ENCODE measurements at regions not wholly inside any gene's neighbourhood (a gene's known extent, or its start where the extent isn't known, plus 50 kb on each side); places are given as distances from the start of the nearest gene placed in this dataset.

DNA sequence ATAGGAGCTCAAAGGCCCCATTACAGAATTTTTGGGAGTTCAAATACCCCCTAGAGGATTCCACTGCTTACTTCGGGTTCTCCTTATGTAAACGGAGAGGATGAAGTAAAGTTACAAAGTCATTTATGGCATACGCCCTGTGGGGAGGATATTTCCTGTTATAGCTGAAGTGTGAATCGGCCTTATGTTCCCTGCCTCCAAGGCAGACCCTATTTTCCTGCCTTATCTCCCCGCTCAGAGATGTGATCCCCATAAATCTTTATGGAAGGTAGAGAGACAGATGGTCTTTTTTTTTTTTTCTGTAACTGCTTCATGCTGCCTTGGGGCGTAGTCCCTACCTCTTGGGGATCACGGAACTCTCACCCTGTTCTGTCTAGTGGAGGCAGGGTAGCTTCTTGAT lies 56.0 kb upstream of the DHX15 start:
- TF ChIP-seq CTCF (IDR thresholded peaks at IDR 0.05) = no peak
- TF ChIP-seq EZH2 (IDR thresholded peaks at IDR 0.05; ENCODE audit: borderline replicate concordance, insufficient read depth, low read depth, low read length, poor library complexity, severe bottlenecking) = no peak

All from B cell (primary cell).